Pancreas (tissue), 10 donors: ENCODE measurements at regions not wholly inside any gene's neighbourhood (a gene's known extent, or its start where the extent isn't known, plus 50 kb on each side); places are given as distances from the start of the nearest gene placed in this dataset.
"Not testable (repeated sequence)": the region's sequence is repeated elsewhere in the genome, so short reads cannot be mapped to it uniquely, and the experiment has no call there.

Source experiments
- ATAC-seq, 4 donors: fragments of 200-7000 bp; cut with Tn5 transposase; one replicate each; pipeline versions ENCODE4 v1.8.0 to v1.9.1; 2020; ENCODE audit warnings: mild to moderate bottlenecking in 4 of 4, moderate library complexity in 4 of 4
- DNase-seq, 6 donors: peaks; one replicate each; pipeline ENCODE4 v3.0.0-alpha.2; 2020
- FAIRE-seq: peaks from 2 replicates; lab custom pipeline; 2012; peaks lifted over from hg19 to GRCh38; lab: Jason Lieb, UNC
- H3K27ac ChIP-seq, 4 donors: fragments of 200-600 bp; sonication (generic); 1 replicate in 3 of 4; 2 replicates in 1 of 4; pipeline versions ENCODE4 v1.5.0 to v1.8.0; 2020
- H3K27me3 ChIP-seq, 4 donors: fragments of 200-600 bp; one replicate each; pipeline ENCODE4 v1.8.0; 2021
- H3K36me3 ChIP-seq, 3 donors: fragments of 200-600 bp; sonication (generic) in 1 of 3; one replicate each; pipeline versions ENCODE4 v1.5.0 to v1.8.0; 2020 to 2021
- H3K4me1 ChIP-seq, 3 donors: fragments of 200-600 bp; one replicate each; pipeline ENCODE4 v1.8.0; 2021
- H3K4me3 ChIP-seq, 4 donors: fragments of 200-600 bp; sonication (generic) in 2 of 4; one replicate each; pipeline versions ENCODE4 v1.5.0 to v1.8.0; 2020 to 2021
- H3K9me3 ChIP-seq, 4 donors: fragments of 200-600 bp; one replicate each; pipeline ENCODE4 v1.8.0; 2021
- WGBS, 2 donors: extraction: QIAGEN DNeasy Blood & Tissue Kit; methylation state at CpG; one replicate each; pipeline ENCODE4 v1.1.7; 2013; 5-methylcytosine and 5-hydroxymethylcytosine counted together
- intact Hi-C, 3 donors: fragments of 100-400 bp; cut with DNase I; formaldehyde crosslinking; loops; one replicate each; pipeline versions ENCODE4 v1.11.1 to v1.14.2; 2022
- TF ChIP-seq, protein P1 (sequence below), 4 donors: fragments of 200-600 bp; sonication (generic) in 3 of 4; IDR thresholded peaks; one replicate each; pipeline versions ENCODE4 v1.5.0 to v1.8.0; 2021; ENCODE audit warnings: antibody characterized with exemption in 4 of 4
- donor health status: healthy with polysubstance abuse.
- donor health status: DM: no; HTN: no; CAD: no; lungs with moderate emphysema.
- donor health status: DM: no; HTN: no; CAD: no.
- donor health status: control.
- donor health status: control.
- donor health status: Bipolar disorder and iron deficiency.
- donor health status: DM: yes; HTN: yes; CAD: no.
- donor health status: DM: no; HTN: no; CAD: no.
- donor health status: DM: no; HTN: no; CAD: no.
- donor health status: DM: yes; HTN: yes; CAD: no.

DNA sequence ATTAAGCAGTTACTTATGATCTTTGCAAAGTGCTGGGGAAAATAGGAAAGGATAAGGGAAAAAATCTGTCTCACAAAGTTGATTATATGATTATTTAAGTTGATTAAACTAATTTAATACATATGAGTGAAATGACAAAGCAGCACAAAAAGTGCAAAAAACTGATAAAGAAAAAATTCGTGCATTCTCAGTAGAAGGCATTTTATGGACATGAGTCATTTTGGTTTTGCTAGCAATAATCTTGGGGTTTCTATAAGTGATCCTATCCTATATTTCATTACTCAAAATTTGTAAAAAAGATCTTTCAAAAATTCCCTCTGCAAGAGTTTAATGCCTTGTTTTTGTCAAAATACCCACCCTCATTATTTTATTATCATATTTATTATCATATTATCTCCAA is 224.2 kb upstream of the ANXA10 start:
- WGBS, 2 donors = 28 to 30% methylated on average over 1 of the region's 1 CpG

DNA sequence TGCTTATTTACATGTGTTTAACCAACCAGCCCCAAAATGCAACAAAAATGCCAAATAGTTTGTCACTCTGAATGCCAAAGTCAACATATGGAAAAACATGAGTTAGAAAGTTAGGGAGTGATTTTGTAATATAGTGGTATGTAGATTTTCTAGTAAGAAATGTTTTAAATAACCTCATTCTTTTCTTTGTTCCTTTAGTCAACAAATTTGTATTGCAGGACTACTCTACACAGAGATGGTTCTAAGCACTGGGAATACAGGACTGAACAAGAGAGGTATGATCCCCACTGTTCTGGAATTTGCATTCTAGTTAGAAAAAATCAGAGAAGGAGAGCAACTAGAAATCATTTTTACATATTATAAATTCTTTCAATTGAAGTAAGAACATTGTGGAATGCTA is 218.8 kb upstream of the ANXA10 start:
- intact Hi-C loops = no loop called here
- Histone ChIP-seq H3K4me1 (no peaks in the 10 kb centered on the region), H3K36me3 (no peaks in the 10 kb centered on the region), H3K4me3 (no peak overlapping the region), H3K27me3 (no peaks in the 10 kb centered on the region), H3K27ac (no peak overlapping the region), H3K9me3 (no peaks in the 10 kb centered on the region)
- FAIRE-seq (no peak), DNase-seq (no peak), ATAC-seq (no peak)
- TF ChIP-seq, protein P1, sequence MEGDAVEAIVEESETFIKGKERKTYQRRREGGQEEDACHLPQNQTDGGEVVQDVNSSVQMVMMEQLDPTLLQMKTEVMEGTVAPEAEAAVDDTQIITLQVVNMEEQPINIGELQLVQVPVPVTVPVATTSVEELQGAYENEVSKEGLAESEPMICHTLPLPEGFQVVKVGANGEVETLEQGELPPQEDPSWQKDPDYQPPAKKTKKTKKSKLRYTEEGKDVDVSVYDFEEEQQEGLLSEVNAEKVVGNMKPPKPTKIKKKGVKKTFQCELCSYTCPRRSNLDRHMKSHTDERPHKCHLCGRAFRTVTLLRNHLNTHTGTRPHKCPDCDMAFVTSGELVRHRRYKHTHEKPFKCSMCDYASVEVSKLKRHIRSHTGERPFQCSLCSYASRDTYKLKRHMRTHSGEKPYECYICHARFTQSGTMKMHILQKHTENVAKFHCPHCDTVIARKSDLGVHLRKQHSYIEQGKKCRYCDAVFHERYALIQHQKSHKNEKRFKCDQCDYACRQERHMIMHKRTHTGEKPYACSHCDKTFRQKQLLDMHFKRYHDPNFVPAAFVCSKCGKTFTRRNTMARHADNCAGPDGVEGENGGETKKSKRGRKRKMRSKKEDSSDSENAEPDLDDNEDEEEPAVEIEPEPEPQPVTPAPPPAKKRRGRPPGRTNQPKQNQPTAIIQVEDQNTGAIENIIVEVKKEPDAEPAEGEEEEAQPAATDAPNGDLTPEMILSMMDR (IDR thresholded peaks at IDR 0.05) = no peak

More for the DNA sequence above, 224.2 kb upstream of the ANXA10 start:
- Histone ChIP-seq H3K27ac (no peak overlapping the region), H3K36me3 (no peaks in the 10 kb centered on the region), H3K4me3 (no peak overlapping the region), H3K9me3 (no peaks in the 10 kb centered on the region), H3K4me1 (no peaks in the 10 kb centered on the region), H3K27me3 (no peaks in the 10 kb centered on the region)
- TF ChIP-seq, protein P1 (IDR thresholded peaks at IDR 0.05) = no peak
- no peak for DNase-seq
- no peak for ATAC-seq
- FAIRE-seq = no peak
- intact Hi-C loops = no loop called here

DNA sequence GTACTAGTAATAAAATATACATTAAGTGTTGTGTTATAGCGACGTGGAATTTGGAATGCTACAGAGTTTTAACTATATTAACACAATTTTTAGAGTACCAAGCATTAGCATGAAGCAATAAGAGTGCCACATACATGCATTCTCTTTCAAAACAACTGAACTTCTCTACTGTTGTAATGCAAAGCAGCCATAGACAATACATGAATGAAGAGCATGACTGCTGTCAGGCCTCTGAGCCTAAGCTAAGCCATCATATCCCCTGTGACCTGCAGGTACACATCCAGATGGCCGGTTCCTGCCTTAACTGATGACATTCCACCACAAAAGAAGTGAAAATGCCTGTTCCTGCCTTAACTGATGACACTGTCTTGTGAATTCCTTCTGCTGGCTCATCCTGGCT is 216.2 kb upstream of the ANXA10 start:
- H3K27me3 ChIP-seq, ATAC-seq, H3K9me3 ChIP-seq, FAIRE-seq, H3K27ac ChIP-seq, intact Hi-C loops, DNase-seq, H3K4me1 ChIP-seq, H3K4me3 ChIP-seq, H3K36me3 ChIP-seq: not testable (repeated sequence)
- 74 to 77% methylated on average over 3 of the region's 3 CpGs for WGBS, 2 donors

DNA sequence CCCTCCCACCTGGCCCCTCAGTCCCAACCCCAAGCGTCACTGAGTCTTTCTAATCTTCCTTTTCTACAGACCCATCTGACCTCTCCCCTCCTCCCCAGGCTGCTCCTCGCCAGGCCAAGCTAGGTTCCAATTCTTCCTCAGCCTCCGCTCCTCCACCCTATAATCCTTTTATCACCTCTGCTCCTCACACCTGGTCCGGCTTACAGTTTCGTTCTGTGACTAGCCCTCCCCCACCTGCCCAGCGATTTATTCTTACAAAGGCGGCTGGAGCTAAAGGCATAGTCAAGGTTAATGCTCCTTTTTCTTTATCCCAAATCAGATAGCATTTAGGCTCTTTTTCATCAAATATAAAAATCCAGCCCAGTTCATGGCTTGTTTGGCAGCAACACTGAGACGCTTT is 214.5 kb upstream of the ANXA10 start:
- ATAC-seq, H3K9me3 ChIP-seq, H3K4me1 ChIP-seq, FAIRE-seq, intact Hi-C loops, H3K4me3 ChIP-seq, DNase-seq, H3K36me3 ChIP-seq, H3K27me3 ChIP-seq, H3K27ac ChIP-seq: not testable (repeated sequence)
- WGBS, 2 donors = 54 to 60% methylated on average over 8 of the region's 8 CpGs

DNA sequence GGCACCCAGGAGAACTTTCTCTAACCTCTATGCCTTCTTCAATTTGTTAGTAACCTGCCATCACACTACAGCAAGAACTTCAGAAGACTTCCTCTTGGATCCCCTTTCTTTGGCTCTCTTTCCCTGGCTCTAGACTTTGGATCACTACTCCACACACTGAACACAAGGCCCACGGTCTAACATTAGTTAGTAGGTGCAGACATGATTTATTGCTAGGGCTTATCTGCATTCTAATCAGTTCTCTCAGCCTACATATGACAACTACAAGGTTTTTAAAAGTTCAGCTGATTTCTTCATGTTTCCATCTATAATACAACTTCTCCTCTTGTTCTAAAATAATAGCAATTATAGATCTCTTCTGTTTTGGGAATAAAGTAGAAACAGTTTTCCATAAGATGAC is 209.1 kb upstream of the ANXA10 start:
- H3K27ac ChIP-seq = no peak overlapping the region
- H3K9me3 ChIP-seq = no peaks in the 10 kb centered on the region
- TF ChIP-seq, protein P1 (IDR thresholded peaks at IDR 0.05) = no peak
- WGBS, 2 donors = 6 to 12% methylated on average over 1 of the region's 1 CpG
- intact Hi-C loops = no loop called here
- H3K4me1 ChIP-seq = no peaks in the 10 kb centered on the region
- ATAC-seq (peak in 1 of 4 donors; percentile 36), DNase-seq (no peak), FAIRE-seq (no peak)
- H3K4me3 ChIP-seq = no peak overlapping the region
- H3K36me3 ChIP-seq = no peaks in the 10 kb centered on the region
- no peaks in the 10 kb centered on the region for H3K27me3 ChIP-seq

DNA sequence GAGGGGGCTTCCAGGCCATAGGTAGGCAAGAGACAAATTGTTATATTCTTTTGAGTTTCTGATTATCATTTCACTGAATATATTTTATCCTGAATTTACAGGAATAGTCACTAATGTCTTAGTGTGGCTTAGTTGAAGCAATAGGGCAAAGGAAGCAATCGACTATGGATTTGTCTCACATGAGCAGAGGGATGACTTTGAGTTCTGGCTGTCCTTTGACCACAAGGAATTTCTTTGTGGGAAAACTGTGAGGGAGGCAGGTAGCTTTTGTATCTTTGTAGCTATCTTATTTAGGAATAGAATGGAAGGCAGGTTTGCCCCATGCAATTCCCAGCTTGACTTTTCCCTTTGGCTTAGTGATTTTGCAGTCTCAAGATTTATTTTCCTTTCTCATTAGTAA is 207.3 kb upstream of the ANXA10 start:
- Histone ChIP-seq H3K4me1 (no peaks in the 10 kb centered on the region), H3K4me3 (no peak overlapping the region)
- FAIRE-seq = no peak

More for the DNA sequence above, 207.3 kb upstream of the ANXA10 start:
- no peaks in the 10 kb centered on the region for H3K36me3 ChIP-seq
- DNase-seq (no peak), ATAC-seq (no peak)
- TF ChIP-seq, protein P1 (IDR thresholded peaks at IDR 0.05) = no peak
- no peaks in the 10 kb centered on the region for H3K9me3 ChIP-seq
- intact Hi-C loops = no loop called here
- no peaks in the 10 kb centered on the region for H3K27me3 ChIP-seq
- no peak overlapping the region for H3K27ac ChIP-seq
- WGBS, 2 donors = 63 to 85% methylated on average over 1 of the region's 1 CpG
